SU-DHL-6 (cell line): ENCODE measurements at regions not wholly inside any gene's neighbourhood (a gene's known extent, or its start where the extent isn't known, plus 50 kb on each side); places are given as distances from the start of the nearest gene placed in this dataset.

Experiments
- H2AFZ ChIP-seq: fragments of 200-600 bp; sonication (generic); 2 replicates; pipeline ENCODE4 v1.6.1; 2014; ENCODE audit warnings: low read depth, mild to moderate bottlenecking, moderate library complexity, mixed read lengths, antibody characterized with exemption, low read length; ENCODE audit not compliant: severe bottlenecking
- H3F3A ChIP-seq: fragments of 200-600 bp; shearing (Covaris generic); 2 replicates; pipeline ENCODE4 v1.6.0; 2016; ENCODE audit warnings: antibody characterized with exemption, mild to moderate bottlenecking; ENCODE audit not compliant: insufficient read depth
- H3K27ac ChIP-seq: fragments of 200-600 bp; sonication (generic); 2 replicates; pipeline ENCODE4 v1.5.1; 2016; ENCODE audit warnings: low read depth, mild to moderate bottlenecking, low read length, moderate library complexity, mixed read lengths
- H3K27me3 ChIP-seq: fragments of 200-600 bp; sonication (generic), shearing (Covaris generic); 2 replicates; pipeline ENCODE4 v1.6.0; 2014; ENCODE audit warnings: mild to moderate bottlenecking, low read length
- H3K36me3 ChIP-seq: fragments of 200-600 bp; sonication (generic); 2 replicates; pipeline ENCODE4 v1.6.1; 2014; ENCODE audit warnings: mild to moderate bottlenecking, low read length, mixed read lengths
- H3K4me2 ChIP-seq: fragments of 300-600, 200-600 bp; shearing (Covaris generic), sonication (generic); 2 replicates; pipeline ENCODE4 v1.6.0; 2014; ENCODE audit warnings: low read length, low read depth, mild to moderate bottlenecking; ENCODE audit not compliant: poor library complexity, severe bottlenecking
- H3K4me3 ChIP-seq: fragments of 200-600 bp; sonication (generic); 2 replicates; pipeline ENCODE4 v1.5.1; 2014; ENCODE audit warnings: antibody characterized with exemption, low read length, mild to moderate bottlenecking, mixed read lengths; ENCODE audit not compliant: insufficient read depth, poor library complexity, severe bottlenecking
- H3K79me2 ChIP-seq: fragments of 200-600 bp; sonication (generic); 2 replicates; pipeline ENCODE4 v1.6.1; 2014; ENCODE audit warnings: mild to moderate bottlenecking, low read length, moderate library complexity; ENCODE audit not compliant: insufficient read depth
- H3K9ac ChIP-seq: fragments of 200-600 bp; sonication (generic); 2 replicates; pipeline ENCODE4 v1.7.0; 2014; ENCODE audit warnings: mild to moderate bottlenecking, low read length
- H3K9me2 ChIP-seq: fragments of 200-600 bp; sonication (generic); replicated peaks from 2 replicates; pipeline ENCODE4 v1.6.1; 2014; ENCODE audit warnings: low read length; ENCODE audit not compliant: insufficient read depth
- H3K9me3 ChIP-seq: fragments of 200-600 bp; sonication (generic); 2 replicates; pipeline ENCODE4 v1.6.1; 2014; ENCODE audit warnings: low read length, mixed read lengths; ENCODE audit not compliant: insufficient read depth
- H4K20me1 ChIP-seq: fragments of 200-600 bp; sonication (generic); 2 replicates; pipeline ENCODE4 v1.6.1; 2014; ENCODE audit warnings: low read depth, mild to moderate bottlenecking, antibody characterized with exemption, low read length, moderate library complexity, mixed read lengths
- EZH2phosphoT487 ChIP-seq: fragments of 200-600 bp; sonication (generic), shearing (Covaris generic); conservative IDR thresholded peaks from 2 replicates; pipeline ENCODE4 v1.6.1; 2018; ENCODE audit warnings: mild to moderate bottlenecking, antibody characterized with exemption, low read length, moderate library complexity, mixed read lengths
- TF ChIP-seq, protein P1 (sequence below): fragments of 200-600 bp; sonication (generic); IDR thresholded peaks from one replicate; pipeline ENCODE4 v1.5.1; 2017; ENCODE audit warnings: antibody characterized with exemption, mild to moderate bottlenecking, low read length, moderate library complexity; ENCODE audit not compliant: insufficient read depth, poor library complexity, severe bottlenecking

DNA sequence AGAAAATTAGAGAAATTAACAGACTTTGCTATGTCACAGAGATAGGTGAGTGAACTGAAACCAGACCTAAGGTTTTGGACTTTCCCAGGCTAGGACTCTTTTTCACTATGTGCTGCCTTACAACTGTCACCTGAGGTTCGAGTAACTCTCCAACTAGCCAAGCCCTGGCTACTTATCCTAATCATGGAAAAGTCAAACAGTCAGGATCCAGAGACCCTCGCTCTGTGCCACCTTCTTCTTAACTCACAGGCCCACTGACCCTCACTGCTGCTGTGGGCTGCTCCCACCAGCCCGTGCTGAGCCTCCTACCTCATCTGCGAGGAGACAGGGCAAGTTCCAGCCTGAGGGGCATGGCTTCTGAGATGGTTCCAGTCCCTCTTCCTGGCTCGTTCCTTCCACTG, 211.4 kb upstream of the KLF14 start:
- Histone ChIP-seq H3K4me3 (no peak overlapping the region), H3K27me3 (no peaks in the 10 kb centered on the region), H3K9me3 (no peaks in the 10 kb centered on the region), H4K20me1 (no peaks in the 10 kb centered on the region), H3K9ac (no peak overlapping the region), H3F3A (no peaks in the 10 kb centered on the region), H3K9me2 (no peaks in the 10 kb centered on the region), H3K36me3 (peaks cover 4% of the 10 kb centered on the region; the same call in 1 of the 2 replicates), H3K27ac (no peak overlapping the region), H2AFZ (no peak overlapping the region), H3K4me2 (no peak overlapping the region), H3K79me2 (peaks cover 21% of the 10 kb centered on the region; the same call in 1 of the 2 replicates)
- TF ChIP-seq EZH2phosphoT487: no peak
- TF ChIP-seq, protein P1, sequence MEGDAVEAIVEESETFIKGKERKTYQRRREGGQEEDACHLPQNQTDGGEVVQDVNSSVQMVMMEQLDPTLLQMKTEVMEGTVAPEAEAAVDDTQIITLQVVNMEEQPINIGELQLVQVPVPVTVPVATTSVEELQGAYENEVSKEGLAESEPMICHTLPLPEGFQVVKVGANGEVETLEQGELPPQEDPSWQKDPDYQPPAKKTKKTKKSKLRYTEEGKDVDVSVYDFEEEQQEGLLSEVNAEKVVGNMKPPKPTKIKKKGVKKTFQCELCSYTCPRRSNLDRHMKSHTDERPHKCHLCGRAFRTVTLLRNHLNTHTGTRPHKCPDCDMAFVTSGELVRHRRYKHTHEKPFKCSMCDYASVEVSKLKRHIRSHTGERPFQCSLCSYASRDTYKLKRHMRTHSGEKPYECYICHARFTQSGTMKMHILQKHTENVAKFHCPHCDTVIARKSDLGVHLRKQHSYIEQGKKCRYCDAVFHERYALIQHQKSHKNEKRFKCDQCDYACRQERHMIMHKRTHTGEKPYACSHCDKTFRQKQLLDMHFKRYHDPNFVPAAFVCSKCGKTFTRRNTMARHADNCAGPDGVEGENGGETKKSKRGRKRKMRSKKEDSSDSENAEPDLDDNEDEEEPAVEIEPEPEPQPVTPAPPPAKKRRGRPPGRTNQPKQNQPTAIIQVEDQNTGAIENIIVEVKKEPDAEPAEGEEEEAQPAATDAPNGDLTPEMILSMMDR: no peak

DNA sequence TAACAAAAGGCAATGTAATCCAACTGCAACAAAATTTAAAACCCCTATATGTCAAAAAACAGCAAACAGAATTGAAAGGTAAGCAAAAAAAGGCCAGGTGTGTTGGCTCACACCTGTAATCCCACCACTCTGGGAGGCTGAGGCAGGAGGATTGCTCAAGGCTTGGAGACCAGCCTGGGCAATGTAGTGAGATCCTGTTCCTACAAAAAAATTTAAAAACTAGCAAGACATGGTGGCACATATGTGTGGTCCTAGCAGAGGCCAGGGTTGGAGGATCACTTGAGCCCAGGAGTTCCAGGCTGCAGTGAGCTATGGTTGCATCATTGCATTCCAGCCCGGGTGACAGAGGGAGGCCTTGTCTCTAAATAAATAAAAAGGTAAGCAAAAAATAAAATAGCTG, 212.1 kb upstream of the KLF14 start:
- no peaks in the 10 kb centered on the region for H3K27me3 ChIP-seq
- no peaks in the 10 kb centered on the region for H4K20me1 ChIP-seq
- H3K9me2 ChIP-seq: no peaks in the 10 kb centered on the region
- H3K4me2 ChIP-seq: no peak overlapping the region
- no peaks in the 10 kb centered on the region for H3F3A ChIP-seq
- H3K36me3 ChIP-seq: peaks cover 4% of the 10 kb centered on the region; the same call in 1 of the 2 replicates
- H3K9me3 ChIP-seq: no peaks in the 10 kb centered on the region
- H3K4me3 ChIP-seq: no peak overlapping the region
- H2AFZ ChIP-seq: no peak overlapping the region
- no peak overlapping the region for H3K27ac ChIP-seq
- H3K9ac ChIP-seq: no peak overlapping the region
- H3K79me2 ChIP-seq: peaks cover 21% of the 10 kb centered on the region; the same call in 1 of the 2 replicates
- TF ChIP-seq, protein P1: no peak

DNA sequence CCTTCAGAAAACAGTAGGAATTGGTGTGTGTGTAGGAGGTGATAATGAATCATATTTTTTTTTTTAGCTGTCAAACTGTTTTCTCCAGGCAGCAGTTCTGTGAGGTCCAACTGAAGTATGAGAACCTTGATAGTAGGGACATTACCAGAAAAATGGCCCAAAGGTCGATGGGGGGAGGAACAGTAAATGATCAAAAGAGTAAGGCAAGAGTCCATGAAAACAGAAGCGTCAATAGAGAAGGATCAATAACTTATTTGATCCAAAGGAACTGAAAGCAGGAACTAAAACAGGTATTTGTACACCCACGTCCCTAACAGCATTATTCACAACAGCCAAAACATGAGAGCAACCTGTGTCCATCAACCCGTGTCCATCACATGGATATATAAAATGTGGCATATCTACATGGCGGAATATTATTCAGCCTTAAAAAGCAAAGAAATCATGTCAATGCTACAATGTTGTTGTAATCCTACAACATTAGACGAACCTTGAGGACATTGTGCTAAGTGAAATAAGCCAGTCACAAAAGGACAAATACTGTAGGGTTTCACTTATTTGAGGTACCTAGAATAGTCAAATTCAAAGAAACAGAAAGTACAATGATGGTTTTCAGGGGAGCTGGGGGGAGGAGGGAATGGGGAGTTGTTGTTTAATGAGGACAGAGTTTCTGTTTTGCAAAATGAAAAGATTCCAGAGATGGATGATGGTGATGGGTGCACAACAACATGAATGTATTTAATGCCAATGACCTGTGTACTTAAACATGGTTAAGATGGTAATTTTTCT, 214.0 kb upstream of the KLF14 start:
- no peak overlapping the region for H3K4me2 ChIP-seq
- no peak overlapping the region for H3K9ac ChIP-seq
- no peaks in the 10 kb centered on the region for H3F3A ChIP-seq
- no peak overlapping the region for H2AFZ ChIP-seq
- H3K27ac ChIP-seq: no peak overlapping the region
- H3K27me3 ChIP-seq: no peaks in the 10 kb centered on the region
- H3K79me2 ChIP-seq: peaks cover 24% of the 10 kb centered on the region
- no peaks in the 10 kb centered on the region for H4K20me1 ChIP-seq
- H3K9me3 ChIP-seq: no peaks in the 10 kb centered on the region
- H3K36me3 ChIP-seq: peaks cover 6% of the 10 kb centered on the region; the same call in 1 of the 2 replicates
- no peak overlapping the region for H3K4me3 ChIP-seq
- no peak for TF ChIP-seq EZH2phosphoT487
- TF ChIP-seq, protein P1: no peak
- no peaks in the 10 kb centered on the region for H3K9me2 ChIP-seq
